Sigmoid colon (tissue), 4 donors: ENCODE measurements at regions not wholly inside any gene's neighbourhood (a gene's known extent, or its start where the extent isn't known, plus 50 kb on each side); places are given as distances from the start of the nearest gene placed in this dataset.

Experiments
- CTCF ChIP-seq, 4 experiments: fragments of 450-650 bp in 3 of 4; fragments of 200-600 bp in 1 of 4; IDR thresholded peaks; one replicate each; pipeline ENCODE4 v1.5.1; 2016 to 2019; ENCODE audit warnings: antibody characterized with exemption in 4 of 4, mild to moderate bottlenecking in 3 of 4, moderate library complexity in 2 of 4
- POLR2A ChIP-seq, 2 donors: fragments of 450-650 bp; IDR thresholded peaks; one replicate each; pipeline ENCODE4 v1.6.1; 2016; ENCODE audit warnings: antibody characterized with exemption in 2 of 2, mild to moderate bottlenecking in 2 of 2, moderate library complexity in 2 of 2
- POLR2AphosphoS5 ChIP-seq, 4 donors: sonication (generic); formaldehyde crosslinking; IDR thresholded peaks; one replicate each; pipeline ENCODE4 v1.6.1; 2017; ENCODE audit warnings: antibody characterized with exemption in 4 of 4

- TF ChIP-seq CTCF (IDR thresholded peaks at IDR 0.05) = no peak
- TF ChIP-seq POLR2A (IDR thresholded peaks at IDR 0.05) = no peak
- TF ChIP-seq POLR2AphosphoS5 (IDR thresholded peaks at IDR 0.05) = no peak
Measured at GRCh38 chr13:74227476-74228158, 93.4 kb upstream of the KLF12 start.
